DND-41 (cell line): ENCODE measurements at regions not wholly inside any gene's neighbourhood (a gene's known extent, or its start where the extent isn't known, plus 50 kb on each side); places are given as distances from the start of the nearest gene placed in this dataset.

ENCODE experiments used
- EZH2 ChIP-seq: IDR thresholded peaks from 3 replicates; pipeline ENCODE4 v1.6.1; 2012; ENCODE audit warnings: borderline replicate concordance, low read depth, mild to moderate bottlenecking, moderate library complexity, low read length, inconsistent platforms; ENCODE audit not compliant: severe bottlenecking
- TF ChIP-seq, protein P1 (sequence below): IDR thresholded peaks from 2 replicates; pipeline ENCODE4 v1.5.1; 2012; ENCODE audit warnings: borderline replicate concordance, low read length, moderate library complexity, mild to moderate bottlenecking; ENCODE audit not compliant: poor library complexity, severe bottlenecking; ENCODE audit errors: extremely low read depth

DNA sequence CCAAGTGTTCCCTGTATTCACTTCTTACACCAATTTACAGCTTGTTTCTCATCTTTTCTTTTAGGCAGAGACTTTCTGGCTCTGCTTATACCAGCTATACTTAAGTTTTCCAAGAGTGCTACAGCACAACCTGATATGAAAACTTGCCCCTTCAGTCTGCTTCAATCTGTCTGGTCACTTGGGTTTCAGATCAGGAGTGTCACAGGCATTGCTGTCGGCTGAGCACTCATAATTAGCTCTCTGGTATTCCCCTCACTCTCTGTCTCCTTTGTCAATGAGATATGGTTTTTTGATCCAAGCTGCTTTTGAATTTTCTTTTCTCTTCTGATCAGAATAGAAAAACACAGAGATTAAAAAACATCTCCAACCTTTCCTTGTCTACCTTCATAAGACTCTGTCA lies 194.9 kb upstream of the UMPS start:
- TF ChIP-seq, protein P1, sequence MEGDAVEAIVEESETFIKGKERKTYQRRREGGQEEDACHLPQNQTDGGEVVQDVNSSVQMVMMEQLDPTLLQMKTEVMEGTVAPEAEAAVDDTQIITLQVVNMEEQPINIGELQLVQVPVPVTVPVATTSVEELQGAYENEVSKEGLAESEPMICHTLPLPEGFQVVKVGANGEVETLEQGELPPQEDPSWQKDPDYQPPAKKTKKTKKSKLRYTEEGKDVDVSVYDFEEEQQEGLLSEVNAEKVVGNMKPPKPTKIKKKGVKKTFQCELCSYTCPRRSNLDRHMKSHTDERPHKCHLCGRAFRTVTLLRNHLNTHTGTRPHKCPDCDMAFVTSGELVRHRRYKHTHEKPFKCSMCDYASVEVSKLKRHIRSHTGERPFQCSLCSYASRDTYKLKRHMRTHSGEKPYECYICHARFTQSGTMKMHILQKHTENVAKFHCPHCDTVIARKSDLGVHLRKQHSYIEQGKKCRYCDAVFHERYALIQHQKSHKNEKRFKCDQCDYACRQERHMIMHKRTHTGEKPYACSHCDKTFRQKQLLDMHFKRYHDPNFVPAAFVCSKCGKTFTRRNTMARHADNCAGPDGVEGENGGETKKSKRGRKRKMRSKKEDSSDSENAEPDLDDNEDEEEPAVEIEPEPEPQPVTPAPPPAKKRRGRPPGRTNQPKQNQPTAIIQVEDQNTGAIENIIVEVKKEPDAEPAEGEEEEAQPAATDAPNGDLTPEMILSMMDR: no peak
- TF ChIP-seq EZH2: no peak
